HUES64 (cell line): ENCODE measurements at regions not wholly inside any gene's neighbourhood (a gene's known extent, or its start where the extent isn't known, plus 50 kb on each side); places are given as distances from the start of the nearest gene placed in this dataset.
A peak's percentile ranks its signal among the peaks of the same experiment; 100 is the strongest.
"Not testable (repeated sequence)": the region's sequence is repeated elsewhere in the genome, so short reads cannot be mapped to it uniquely, and the experiment has no call there.

ENCODE experiments used
- H3K27ac ChIP-seq: 2 replicates; pipeline ENCODE4 v1.7.0; 2013; ENCODE audit warnings: low read depth, low read length, inconsistent platforms
- H3K27me3 ChIP-seq: 2 replicates; pipeline ENCODE4 v1.6.1; 2013; ENCODE audit warnings: mild to moderate bottlenecking, low read length; ENCODE audit not compliant: insufficient read depth
- H3K36me3 ChIP-seq: 2 replicates; pipeline ENCODE4 v1.6.1; 2013; ENCODE audit warnings: mild to moderate bottlenecking, low read length; ENCODE audit not compliant: insufficient read depth
- H3K4me1 ChIP-seq: 2 replicates; pipeline ENCODE4 v1.6.1; 2013; ENCODE audit warnings: mild to moderate bottlenecking, low read length, moderate library complexity; ENCODE audit not compliant: insufficient read depth
- H3K4me3 ChIP-seq: 2 replicates; pipeline ENCODE4 v1.5.1; 2013; ENCODE audit warnings: mild to moderate bottlenecking, low read length, moderate library complexity
- H3K9ac ChIP-seq: 2 replicates; pipeline ENCODE4 v1.6.1; 2013; ENCODE audit warnings: mild to moderate bottlenecking, low read depth, low read length
- H3K9me3 ChIP-seq: 2 replicates; pipeline ENCODE4 v1.6.1; 2013; ENCODE audit warnings: low read depth, low read length; ENCODE audit not compliant: insufficient read depth
- WGBS: fragments of 150-250, 120-280 bp; methylation state at CpG from one replicate; pipeline ENCODE4 v1.1.7; 2013; ENCODE audit warnings: missing lambda C conversion rate; 5-methylcytosine and 5-hydroxymethylcytosine counted together

GRCh38 chr2:35582637-35583036 lies 772.9 kb upstream of the CRIM1 start:
- Histone ChIP-seq H3K9ac (no peak overlapping the region), H3K9me3 (peaks cover 56% of the 10 kb centered on the region), H3K27me3 (no peaks in the 10 kb centered on the region), H3K27ac (no peak overlapping the region), H3K36me3 (no peaks in the 10 kb centered on the region), H3K4me3 (no peak overlapping the region), H3K4me1 (no peaks in the 10 kb centered on the region)
- WGBS, result 98% methylated on average over 4 of the region's 4 CpGs

GRCh38 chr2:35580956-35581355 lies 774.6 kb upstream of the CRIM1 start:
- WGBS, result 93% methylated on average over 2 of the region's 2 CpGs
- Histone ChIP-seq H3K36me3 (no peaks in the 10 kb centered on the region), H3K27ac (no peak overlapping the region), H3K27me3 (no peaks in the 10 kb centered on the region), H3K9ac (no peak overlapping the region), H3K9me3 (peaks cover 45% of the 10 kb centered on the region), H3K4me3 (no peak overlapping the region), H3K4me1 (no peaks in the 10 kb centered on the region)

- 98% methylated on average over 14 of the region's 14 CpGs for WGBS
- not testable (repeated sequence) for H3K27ac ChIP-seq, H3K4me3 ChIP-seq, H3K4me1 ChIP-seq, H3K36me3 ChIP-seq, H3K9ac ChIP-seq, H3K27me3 ChIP-seq
- H3K9me3 ChIP-seq, result peaks cover 22% of the 10 kb centered on the region
Observed at GRCh38 chr2:35568574-35568973, 787.0 kb upstream of the CRIM1 start.

- WGBS, result 96% methylated on average over 2 of the region's 2 CpGs
- Histone ChIP-seq H3K9ac (no peak overlapping the region), H3K36me3 (no peaks in the 10 kb centered on the region), H3K4me1 (no peaks in the 10 kb centered on the region), H3K27ac (no peak overlapping the region), H3K9me3 (no peaks in the 10 kb centered on the region), H3K4me3 (no peak overlapping the region), H3K27me3 (no peaks in the 10 kb centered on the region)
Observed at GRCh38 chr2:35562488-35562887, 793.1 kb upstream of the CRIM1 start.

GRCh38 chr2:35548171-35548570 lies 807.4 kb upstream of the CRIM1 start:
- no peaks in the 10 kb centered on the region for H3K27me3 ChIP-seq
- no peak overlapping the region for H3K27ac ChIP-seq
- H3K36me3 ChIP-seq, result no peaks in the 10 kb centered on the region
- no peaks in the 10 kb centered on the region for H3K9me3 ChIP-seq
- H3K9ac ChIP-seq, result no peak overlapping the region
- peaks cover 5% of the 10 kb centered on the region; the same call in 1 of the 2 replicates for H3K4me1 ChIP-seq
- no peak overlapping the region for H3K4me3 ChIP-seq
- 96% methylated on average over 1 of the region's 1 CpG for WGBS

- no peaks in the 10 kb centered on the region for H3K9me3 ChIP-seq
- 89% methylated on average over 6 of the region's 6 CpGs for WGBS
- H3K4me3 ChIP-seq, result no peak overlapping the region
- no peaks in the 10 kb centered on the region for H3K27me3 ChIP-seq
- H3K36me3 ChIP-seq, result no peaks in the 10 kb centered on the region
- no peak overlapping the region for H3K9ac ChIP-seq
- H3K27ac ChIP-seq, result no peak overlapping the region
- peaks cover 5% of the 10 kb centered on the region; the same call in 1 of the 2 replicates for H3K4me1 ChIP-seq
Observed at GRCh38 chr2:35545301-35545700, 810.3 kb upstream of the CRIM1 start.

GRCh38 chr2:35538796-35539195 lies 816.8 kb upstream of the CRIM1 start:
- Histone ChIP-seq H3K9ac (no peak overlapping the region), H3K4me3 (no peak overlapping the region), H3K36me3 (no peaks in the 10 kb centered on the region), H3K27me3 (no peaks in the 10 kb centered on the region), H3K4me1 (no peaks in the 10 kb centered on the region), H3K9me3 (peaks cover 10% of the 10 kb centered on the region; the same call in 1 of the 2 replicates), H3K27ac (no peak overlapping the region)
- WGBS, result 84% methylated on average over 3 of the region's 3 CpGs

GRCh38 chr2:35530615-35531135 lies 824.9 kb upstream of the CRIM1 start:
- WGBS, result 97% methylated on average over 5 of the region's 5 CpGs
- H3K36me3 ChIP-seq, result no peaks in the 10 kb centered on the region
- H3K4me3 ChIP-seq, result no peak overlapping the region
- H3K27me3 ChIP-seq, result no peaks in the 10 kb centered on the region
- no peaks in the 10 kb centered on the region for H3K4me1 ChIP-seq
- no peak overlapping the region for H3K27ac ChIP-seq
- peaks cover 4% of the 10 kb centered on the region; the same call in 1 of the 2 replicates for H3K9me3 ChIP-seq
- no peak overlapping the region for H3K9ac ChIP-seq

- Histone ChIP-seq H3K4me3 (no peak overlapping the region), H3K27ac (no peak overlapping the region), H3K9me3 (peaks cover 4% of the 10 kb centered on the region; the same call in 1 of the 2 replicates), H3K27me3 (no peaks in the 10 kb centered on the region), H3K4me1 (0 out of 2 replicates have a peak, but pooled peaks cover 3% of the 10 kb centered on the region), H3K9ac (no peak overlapping the region), H3K36me3 (no peaks in the 10 kb centered on the region)
- 88% methylated on average over 1 of the region's 2 CpGs for WGBS
Observed at GRCh38 chr2:35526741-35527140, 828.8 kb upstream of the CRIM1 start.

GRCh38 chr2:35522450-35522849 lies 833.1 kb upstream of the CRIM1 start:
- H3K9ac ChIP-seq, result no peak overlapping the region
- 0 out of 2 replicates have a peak, but pooled peaks cover 3% of the 10 kb centered on the region for H3K4me1 ChIP-seq
- H3K27me3 ChIP-seq, result no peaks in the 10 kb centered on the region
- no peaks in the 10 kb centered on the region for H3K36me3 ChIP-seq
- H3K27ac ChIP-seq, result peak overlapping the region; percentile 21; the same call in 1 of the 2 replicates
- peaks cover 31% of the 10 kb centered on the region for H3K9me3 ChIP-seq
- WGBS, result 60% methylated on average over 3 of the region's 3 CpGs
- H3K4me3 ChIP-seq, result no peak overlapping the region

- Histone ChIP-seq H3K4me3 (no peak overlapping the region), H3K9ac (no peak overlapping the region), H3K36me3 (no peaks in the 10 kb centered on the region), H3K4me1 (no peaks in the 10 kb centered on the region), H3K27me3 (no peaks in the 10 kb centered on the region), H3K9me3 (0 out of 2 replicates have a peak, but pooled peaks cover 2% of the 10 kb centered on the region), H3K27ac (no peak overlapping the region)
- 91% methylated on average over 3 of the region's 3 CpGs for WGBS
Observed at GRCh38 chr2:35510636-35511035, 844.9 kb upstream of the CRIM1 start.

GRCh38 chr2:35508601-35509000 lies 847.0 kb upstream of the CRIM1 start:
- no peaks in the 10 kb centered on the region for H3K36me3 ChIP-seq
- no peaks in the 10 kb centered on the region for H3K27me3 ChIP-seq
- 100% methylated on average over 2 of the region's 2 CpGs for WGBS
- H3K4me1 ChIP-seq, result no peaks in the 10 kb centered on the region
- H3K27ac ChIP-seq, result no peak overlapping the region
- H3K9me3 ChIP-seq, result 0 out of 2 replicates have a peak, but pooled peaks cover 2% of the 10 kb centered on the region
- no peak overlapping the region for H3K4me3 ChIP-seq
- no peak overlapping the region for H3K9ac ChIP-seq
